HG03565 (cell line): ENCODE measurements at regions not wholly inside any gene's neighbourhood (a gene's known extent, or its start where the extent isn't known, plus 50 kb on each side); places are given as distances from the start of the nearest gene placed in this dataset.
"Not testable (repeated sequence)": the region's sequence is repeated elsewhere in the genome, so short reads cannot be mapped to it uniquely, and the experiment has no call there.

ENCODE experiments used
- ATAC-seq: cut with Tn5 transposase; IDR thresholded peaks from one replicate; pipeline ENCODE4 v1.9.1; 2021; ENCODE audit warnings: mild to moderate bottlenecking, moderate library complexity; ENCODE audit not compliant: unreplicated experiment

GRCh38 chr1:83410746-83411413 lies 588.1 kb downstream of the TTLL7 start:
- ATAC-seq: not testable (repeated sequence)

- ATAC-seq: peak; percentile 30
These were observed 592.1 kb downstream of the TTLL7 start for GRCh38 chr1:83406693-83407371.

DNA sequence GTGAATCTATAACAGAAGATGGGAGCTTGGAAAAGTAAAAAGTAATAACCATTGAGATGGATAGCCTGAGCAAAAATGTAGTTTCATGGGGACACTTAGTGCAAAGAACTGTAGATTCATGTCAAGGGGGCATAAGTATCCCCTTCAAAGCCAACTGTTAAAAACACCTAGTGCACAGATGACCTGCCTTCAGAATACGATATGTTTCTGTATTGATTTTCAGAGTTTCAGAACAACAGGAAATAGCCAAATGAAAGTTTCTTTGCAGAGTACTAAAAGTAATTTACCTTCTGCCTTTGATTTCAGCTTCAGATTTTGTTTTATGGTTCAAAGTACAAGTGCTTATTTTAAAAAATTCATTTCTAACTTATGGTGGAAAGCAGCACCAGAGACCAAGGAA lies 593.1 kb downstream of the TTLL7 start:
- peak; percentile 43 for ATAC-seq

GRCh38 chr1:83403500-83403899 lies 595.4 kb downstream of the TTLL7 start:
- not testable (repeated sequence) for ATAC-seq

DNA sequence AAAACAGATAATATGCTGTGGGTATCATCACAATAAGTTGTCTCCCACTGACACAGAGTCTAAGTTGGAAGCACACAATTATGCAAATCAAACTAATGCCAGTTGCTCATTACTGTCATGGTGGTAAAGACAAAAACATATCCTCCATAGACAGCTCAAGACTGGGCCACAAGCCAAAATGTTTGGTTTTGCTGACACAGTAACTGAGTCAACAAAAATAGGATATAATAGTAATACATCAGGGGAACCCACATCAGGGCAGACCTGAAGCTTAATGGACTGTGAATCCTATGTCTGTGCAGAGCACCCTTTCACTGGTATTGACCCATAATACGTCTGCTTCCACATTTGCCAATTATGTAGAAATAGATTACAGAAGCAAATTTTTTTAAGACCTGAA lies 597.8 kb downstream of the TTLL7 start:
- ATAC-seq: not testable (repeated sequence)

- not testable (repeated sequence) for ATAC-seq
These were observed 598.8 kb downstream of the TTLL7 start for GRCh38 chr1:83400173-83400572.

DNA sequence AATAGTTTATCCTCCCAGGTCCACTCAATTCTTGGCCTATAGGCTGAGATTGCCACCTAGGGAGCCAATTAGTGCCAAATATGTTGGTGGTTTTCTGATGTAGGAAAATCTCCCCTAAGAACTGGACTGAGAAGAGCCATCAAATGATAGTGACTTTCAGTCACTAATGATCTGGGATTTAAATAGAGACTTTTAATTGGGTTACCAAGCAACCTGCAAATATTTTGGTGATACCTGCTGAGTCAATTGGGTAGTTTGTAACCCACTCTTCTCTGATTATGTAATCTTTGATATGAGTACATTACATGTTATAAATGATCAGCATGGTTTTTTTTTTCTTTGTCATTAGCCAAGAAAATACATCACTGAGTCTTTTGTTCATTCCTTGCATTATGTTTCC lies 600.8 kb downstream of the TTLL7 start:
- peak; percentile 63 for ATAC-seq

DNA sequence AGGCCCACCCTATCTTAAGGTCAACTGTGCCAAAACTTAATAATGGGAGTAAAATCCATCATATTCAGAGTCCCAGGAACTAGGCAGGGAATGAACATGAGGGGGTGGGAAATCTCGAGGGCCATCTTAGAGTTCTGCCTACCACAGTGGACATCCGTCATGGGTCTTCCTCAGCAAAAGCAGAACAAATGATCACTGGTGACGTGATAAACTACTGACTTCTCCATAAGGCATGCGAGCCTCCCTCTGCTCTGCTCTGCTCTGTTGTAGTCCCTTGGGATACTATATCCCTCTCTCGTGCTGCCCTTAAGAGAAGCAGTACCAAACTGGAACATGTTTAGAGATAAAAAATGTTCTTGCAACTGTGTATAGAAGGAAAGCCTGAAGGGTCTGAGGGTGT lies 603.8 kb downstream of the TTLL7 start:
- not testable (repeated sequence) for ATAC-seq

DNA sequence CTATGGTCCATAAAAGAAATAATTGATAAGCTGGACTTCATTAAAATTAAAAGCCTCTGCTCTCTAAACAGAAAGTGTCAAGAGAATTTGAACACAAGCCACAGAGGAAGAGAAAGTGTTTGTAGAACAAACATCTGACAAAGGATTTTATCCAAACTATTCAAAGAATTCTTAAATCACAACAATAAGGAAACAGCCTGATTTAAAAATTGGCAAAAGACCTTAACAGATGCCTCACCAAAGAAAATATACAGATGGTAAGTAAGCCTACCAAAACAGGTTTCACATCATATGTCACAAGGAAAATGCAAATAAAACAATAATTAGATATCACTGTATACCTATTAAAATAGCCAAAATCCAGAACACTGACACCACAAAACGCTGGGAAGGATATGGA lies 612.0 kb downstream of the TTLL7 start:
- ATAC-seq: not testable (repeated sequence)

DNA sequence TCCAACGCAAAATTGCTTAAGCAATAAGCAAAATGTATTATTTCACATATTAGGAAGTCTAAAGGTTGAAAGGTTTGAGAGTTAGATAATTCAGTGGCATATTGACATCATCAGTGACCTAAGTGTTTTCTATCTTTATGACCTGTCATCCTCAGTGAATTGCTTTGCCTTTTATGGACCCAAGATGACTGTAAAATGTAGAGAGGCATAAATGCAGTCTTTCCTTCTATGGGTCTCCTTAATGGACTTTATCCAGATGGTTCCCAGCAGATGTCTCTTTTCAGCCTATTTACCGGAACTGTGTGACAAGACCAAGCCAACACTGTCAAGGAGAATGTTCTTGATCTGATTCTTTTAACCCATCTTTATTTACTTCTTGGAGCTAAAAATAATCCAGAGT lies 615.8 kb downstream of the TTLL7 start:
- not testable (repeated sequence) for ATAC-seq

DNA sequence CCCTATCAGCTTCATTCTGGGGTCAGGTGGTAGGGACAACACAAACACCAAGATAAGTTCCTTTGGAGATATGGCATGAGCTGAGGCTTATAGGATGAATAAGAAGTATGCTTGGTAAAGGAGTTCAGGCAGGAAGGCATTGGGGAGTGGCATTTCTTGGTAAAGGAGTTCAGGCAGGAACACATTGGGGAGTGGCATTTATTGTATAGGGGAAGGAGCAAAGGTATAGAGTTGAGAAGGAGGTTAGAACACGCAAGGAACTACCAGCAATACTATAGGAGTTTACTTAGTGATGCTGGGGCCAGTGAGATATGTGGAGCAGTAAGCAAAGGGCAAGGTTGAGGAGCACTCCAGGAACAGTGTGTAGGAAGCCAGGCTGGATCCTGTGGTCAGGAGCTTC lies 625.9 kb downstream of the TTLL7 start:
- ATAC-seq: not testable (repeated sequence)

DNA sequence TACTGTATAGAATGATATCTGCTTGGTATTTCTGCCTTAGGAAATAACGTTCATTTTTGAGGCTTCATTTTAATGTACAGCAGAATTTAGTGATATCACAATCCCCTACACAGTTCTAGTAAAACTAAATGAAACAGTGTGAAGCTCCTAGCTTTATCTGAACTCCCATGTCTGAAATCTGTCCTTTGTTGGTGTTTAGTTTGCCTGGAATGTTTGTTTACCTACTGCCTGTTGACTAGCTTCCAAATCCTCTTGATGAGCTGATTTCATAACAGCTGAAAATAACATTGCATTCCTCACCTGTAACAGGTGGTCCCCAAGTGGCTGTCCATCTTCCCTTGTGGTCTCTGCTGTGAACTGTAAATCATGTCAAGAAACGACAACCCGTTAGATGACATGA lies 629.1 kb downstream of the TTLL7 start:
- ATAC-seq: not testable (repeated sequence)

DNA sequence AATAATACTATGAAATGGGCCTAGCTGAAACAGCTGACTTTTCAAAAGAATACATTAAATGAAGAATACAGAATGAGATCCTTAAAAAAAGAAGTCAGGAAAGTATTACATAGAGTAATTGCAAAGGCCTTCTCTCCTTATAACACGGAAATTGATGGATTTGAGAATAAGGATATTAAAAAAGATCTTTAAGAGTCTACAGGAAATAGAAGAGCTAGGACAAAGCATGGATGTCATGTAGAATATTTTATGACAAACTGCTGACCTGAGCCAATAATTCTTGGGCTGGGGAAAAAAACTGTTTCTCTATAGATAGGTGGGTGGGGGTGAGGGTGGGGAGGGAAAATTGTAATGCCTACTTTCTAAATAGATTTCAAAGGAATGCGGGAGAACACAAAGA lies 633.6 kb downstream of the TTLL7 start:
- not testable (repeated sequence) for ATAC-seq

DNA sequence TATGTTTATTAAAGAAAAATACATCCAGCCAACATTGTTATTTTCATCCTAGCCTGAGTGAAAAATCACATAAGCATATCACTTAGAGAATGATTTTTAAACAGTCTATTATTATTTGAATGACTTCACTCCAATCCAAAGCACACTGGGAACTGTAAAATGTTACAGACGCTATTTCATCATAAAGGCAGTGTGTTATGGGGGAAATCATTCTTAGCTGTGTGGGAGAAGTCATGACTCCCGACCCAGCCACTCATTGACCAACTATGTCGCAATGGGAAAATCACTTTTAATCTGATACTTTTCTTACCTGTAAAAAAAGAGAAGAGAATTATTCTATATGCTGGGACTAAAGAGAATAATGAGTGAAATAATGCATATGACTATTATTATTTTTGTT lies 653.6 kb downstream of the TTLL7 start:
- ATAC-seq: not testable (repeated sequence)

- not testable (repeated sequence) for ATAC-seq
These were observed 655.2 kb downstream of the TTLL7 start for GRCh38 chr1:83343767-83344166.

DNA sequence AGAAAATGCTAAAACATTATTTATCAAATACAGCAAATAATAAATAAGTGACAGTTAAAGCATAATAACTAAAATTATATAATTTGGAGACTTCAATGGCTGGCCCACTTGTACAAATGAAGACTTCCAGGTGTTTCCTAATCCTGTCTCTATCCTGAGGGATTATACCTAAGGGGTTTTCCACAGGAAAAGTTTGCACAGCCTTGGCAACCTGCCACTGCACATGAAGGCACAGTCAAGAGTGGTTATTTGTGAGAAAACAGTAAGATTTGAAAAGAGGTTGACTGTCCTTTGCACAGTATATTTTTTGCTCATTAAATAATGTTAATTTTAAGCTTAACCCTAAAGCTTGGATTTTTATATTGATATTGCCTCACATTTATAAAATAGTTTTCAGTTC lies 655.9 kb downstream of the TTLL7 start:
- not testable (repeated sequence) for ATAC-seq

DNA sequence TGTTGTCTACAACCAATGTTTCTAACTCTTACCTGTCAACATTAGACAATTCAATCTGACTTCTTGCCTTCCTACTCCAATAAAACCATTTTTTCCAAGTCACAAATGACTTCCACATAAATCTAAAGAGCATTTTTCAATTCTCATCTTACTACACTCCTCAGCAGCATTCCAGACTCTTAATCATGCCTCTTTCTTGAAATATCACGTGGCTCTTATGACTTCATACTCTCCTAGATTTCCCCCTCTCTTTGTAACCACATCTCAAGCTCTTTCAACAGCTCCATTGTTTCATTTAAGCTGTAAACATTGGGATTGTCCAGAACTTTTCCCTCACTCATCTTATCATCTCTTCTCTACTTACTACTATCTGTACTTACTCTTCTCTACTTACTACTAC lies 666.6 kb downstream of the TTLL7 start:
- not testable (repeated sequence) for ATAC-seq

DNA sequence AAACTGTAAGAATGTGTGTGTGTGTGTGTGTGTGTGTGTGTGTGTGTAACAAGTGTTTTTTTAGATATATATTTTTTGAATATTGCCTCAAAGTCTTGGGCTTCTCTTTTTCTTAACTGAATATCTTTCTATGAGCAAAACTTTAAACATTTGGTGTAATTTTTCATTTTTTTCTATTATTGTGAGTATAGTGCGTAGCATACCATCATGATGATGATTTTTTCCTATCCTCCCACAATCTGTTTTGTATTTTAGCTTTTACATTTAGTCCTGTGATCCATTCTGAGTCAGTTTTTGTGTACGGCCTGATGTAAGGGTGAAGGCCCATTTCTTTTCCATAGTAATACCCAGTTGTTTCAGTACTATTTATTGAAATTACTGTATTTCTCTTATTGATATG lies 680.6 kb downstream of the TTLL7 start:
- no peak for ATAC-seq

- ATAC-seq: not testable (repeated sequence)
These were observed 683.5 kb downstream of the TTLL7 start for GRCh38 chr1:83315446-83315845.

DNA sequence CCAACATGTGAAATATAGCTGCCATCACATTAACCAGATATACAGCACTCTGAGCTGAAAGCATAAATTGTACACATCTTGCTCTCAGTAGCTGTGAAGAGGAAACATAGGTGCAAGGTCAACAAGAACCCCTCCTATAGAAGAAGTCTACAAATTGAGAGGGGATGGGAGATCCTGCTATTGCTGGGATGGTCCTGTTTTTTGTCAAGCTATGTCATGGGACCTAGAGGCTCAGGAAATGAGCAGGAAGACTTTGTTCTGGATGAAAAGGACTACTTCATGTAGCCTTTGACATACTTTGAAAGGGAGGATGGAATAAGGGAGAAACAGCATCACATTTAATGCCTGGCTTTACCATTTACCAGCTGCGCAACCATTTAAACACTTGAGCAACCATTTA lies 688.8 kb downstream of the TTLL7 start:
- ATAC-seq: not testable (repeated sequence)

GRCh38 chr1:83309035-83309434 lies 689.9 kb downstream of the TTLL7 start:
- not testable (repeated sequence) for ATAC-seq

DNA sequence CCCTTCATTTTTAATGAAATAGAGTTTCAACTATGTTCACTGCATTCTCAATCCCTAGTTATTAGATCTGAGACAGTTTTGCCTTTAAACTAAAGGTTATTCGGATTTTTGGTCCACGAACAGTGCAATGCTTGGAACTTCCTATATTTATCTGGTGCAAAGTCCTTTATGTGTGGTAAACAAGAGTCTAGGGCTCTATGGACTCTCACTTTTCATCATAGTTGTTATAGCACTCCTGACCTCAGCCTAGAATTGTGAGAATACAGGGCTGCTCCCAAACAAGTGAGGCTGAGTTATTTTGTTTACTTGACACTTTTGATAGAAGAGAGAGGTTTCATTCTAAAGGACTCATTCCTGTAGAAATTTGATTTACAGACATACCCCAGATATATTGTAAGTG lies 692.1 kb downstream of the TTLL7 start:
- ATAC-seq: not testable (repeated sequence)
